BLaER1 treated with 17β-estradiol and CSF1 and Interleukin-3, amounts not matched to agents 10 nM and 100 nM (cell line): ENCODE measurements at regions not wholly inside any gene's neighbourhood (a gene's known extent, or its start where the extent isn't known, plus 50 kb on each side); places are given as distances from the start of the nearest gene placed in this dataset.

Source experiments
- H3K27ac ChIP-seq, 11 experiments: shearing (Covaris generic); formaldehyde crosslinking; 2 replicates each; pipeline ENCODE4 v1.8.1; 2022
- H3K27me3 ChIP-seq, 11 experiments: shearing (Covaris generic); formaldehyde crosslinking; 2 replicates each; pipeline ENCODE4 v1.8.1; 2022
- H3K36me3 ChIP-seq, 11 experiments: shearing (Covaris generic); formaldehyde crosslinking; 2 replicates each; pipeline ENCODE4 v1.8.1; 2022
- H3K4me1 ChIP-seq, 10 experiments: shearing (Covaris generic); formaldehyde crosslinking; 2 replicates each; pipeline ENCODE4 v1.8.1; 2022
- H3K4me2 ChIP-seq, 11 experiments: shearing (Covaris generic); formaldehyde crosslinking; 2 replicates each; pipeline ENCODE4 v1.8.1; 2022
- H3K4me3 ChIP-seq, 10 experiments: shearing (Covaris generic); formaldehyde crosslinking; 2 replicates each; pipeline ENCODE4 v1.8.1; 2022
- H3K9ac ChIP-seq, 11 experiments: shearing (Covaris generic); formaldehyde crosslinking; 2 replicates each; pipeline ENCODE4 v1.8.1; 2022
- H3K9me3 ChIP-seq, 11 experiments: shearing (Covaris generic); formaldehyde crosslinking; replicated peaks in 1 of 11; 2 replicates each; pipeline ENCODE4 v1.8.1; 2022
- H4K20me1 ChIP-seq, 11 experiments: shearing (Covaris generic); formaldehyde crosslinking; 2 replicates each; pipeline ENCODE4 v1.8.1; 2022
- Cebpa-rat ChIP-seq, 11 experiments: shearing (Covaris generic); IDR thresholded peaks; 2 replicates each; pipeline ENCODE4 v1.8.1; 2022

DNA sequence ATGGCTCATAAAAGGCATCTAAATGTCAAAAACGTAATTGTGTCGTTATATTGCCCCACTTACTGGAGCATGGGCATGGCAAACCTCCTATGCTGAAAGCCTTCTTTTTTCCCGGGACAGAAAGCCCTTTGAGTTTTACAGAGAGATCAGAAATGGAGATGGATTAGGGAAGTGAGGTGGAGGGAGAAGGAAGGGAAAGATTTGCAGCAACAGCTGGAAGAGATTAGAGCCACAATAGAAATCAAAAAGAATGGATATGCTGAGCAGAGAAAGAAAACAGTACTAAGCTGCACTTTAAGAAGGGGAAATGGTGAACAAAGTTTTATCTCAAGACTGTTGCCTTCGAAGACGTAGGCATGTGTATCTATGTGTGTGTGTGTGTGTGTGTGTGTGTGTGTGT, 97.2 kb upstream of the PCGF5 start:
- H3K4me1 ChIP-seq: no peaks in the 10 kb centered on the region
- no peaks in the 10 kb centered on the region for H3K27me3 ChIP-seq
- no peaks in the 10 kb centered on the region for H3K9me3 ChIP-seq
- no peak for TF ChIP-seq Cebpa-rat (IDR thresholded peaks at IDR 0.05)
- no peak overlapping the region for H3K4me3 ChIP-seq
- no peak overlapping the region for H3K27ac ChIP-seq
- H3K9ac ChIP-seq: no peak overlapping the region
- H4K20me1 ChIP-seq: no peaks in the 10 kb centered on the region
- no peak overlapping the region for H3K4me2 ChIP-seq
- H3K36me3 ChIP-seq: no peaks in the 10 kb centered on the region

DNA sequence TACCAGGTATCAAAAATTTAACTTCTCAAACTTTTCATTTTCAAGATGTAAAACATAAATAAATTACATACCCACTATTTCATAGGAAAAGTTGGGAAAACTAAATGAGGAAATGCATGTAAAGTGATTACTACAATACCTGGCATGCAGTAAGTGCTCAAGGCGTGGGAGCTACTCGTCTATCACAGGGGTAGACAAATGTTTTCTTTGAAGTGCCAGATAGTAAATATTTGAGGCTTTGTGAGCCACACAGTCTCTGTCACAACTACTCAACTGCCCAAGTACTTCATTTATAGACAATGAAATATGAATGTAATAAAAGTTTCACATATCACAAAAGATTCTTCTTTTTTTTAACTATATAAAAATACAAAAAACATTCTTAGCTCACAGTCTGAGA, 96.4 kb upstream of the PCGF5 start:
- no peak overlapping the region for H3K4me2 ChIP-seq
- no peak overlapping the region for H3K27ac ChIP-seq
- no peaks in the 10 kb centered on the region for H3K36me3 ChIP-seq
- TF ChIP-seq Cebpa-rat (IDR thresholded peaks at IDR 0.05): no peak
- no peaks in the 10 kb centered on the region for H4K20me1 ChIP-seq
- H3K9ac ChIP-seq: no peak overlapping the region
- no peaks in the 10 kb centered on the region for H3K4me1 ChIP-seq
- H3K9me3 ChIP-seq: no peaks in the 10 kb centered on the region
- no peak overlapping the region for H3K4me3 ChIP-seq
- no peaks in the 10 kb centered on the region for H3K27me3 ChIP-seq

DNA sequence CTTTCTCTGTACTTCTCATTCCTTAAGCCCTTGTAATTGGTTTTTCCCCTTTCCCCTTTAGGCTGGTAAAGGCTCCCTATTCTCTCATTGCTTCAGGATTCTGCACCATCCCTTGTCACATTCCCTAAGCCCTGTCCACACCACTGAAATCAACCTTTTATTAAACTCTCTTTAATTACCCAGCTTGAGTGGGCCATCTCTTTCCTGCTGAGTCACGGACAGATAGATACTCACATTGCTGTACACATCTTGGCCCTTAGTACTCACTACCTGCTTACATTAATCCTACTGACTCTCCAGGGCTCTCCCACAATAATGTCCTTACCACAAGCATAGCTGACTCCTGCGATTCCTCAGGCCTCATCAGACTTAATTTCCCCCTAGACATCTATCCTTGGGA, 94.0 kb upstream of the PCGF5 start:
- H3K9me3 ChIP-seq: no peaks in the 10 kb centered on the region
- H3K4me1 ChIP-seq: no peaks in the 10 kb centered on the region
- H4K20me1 ChIP-seq: no peaks in the 10 kb centered on the region
- no peak overlapping the region for H3K9ac ChIP-seq
- no peak overlapping the region for H3K4me3 ChIP-seq
- no peaks in the 10 kb centered on the region for H3K27me3 ChIP-seq
- no peak for TF ChIP-seq Cebpa-rat (IDR thresholded peaks at IDR 0.05)
- no peak overlapping the region for H3K4me2 ChIP-seq
- H3K27ac ChIP-seq: no peak overlapping the region
- no peaks in the 10 kb centered on the region for H3K36me3 ChIP-seq

DNA sequence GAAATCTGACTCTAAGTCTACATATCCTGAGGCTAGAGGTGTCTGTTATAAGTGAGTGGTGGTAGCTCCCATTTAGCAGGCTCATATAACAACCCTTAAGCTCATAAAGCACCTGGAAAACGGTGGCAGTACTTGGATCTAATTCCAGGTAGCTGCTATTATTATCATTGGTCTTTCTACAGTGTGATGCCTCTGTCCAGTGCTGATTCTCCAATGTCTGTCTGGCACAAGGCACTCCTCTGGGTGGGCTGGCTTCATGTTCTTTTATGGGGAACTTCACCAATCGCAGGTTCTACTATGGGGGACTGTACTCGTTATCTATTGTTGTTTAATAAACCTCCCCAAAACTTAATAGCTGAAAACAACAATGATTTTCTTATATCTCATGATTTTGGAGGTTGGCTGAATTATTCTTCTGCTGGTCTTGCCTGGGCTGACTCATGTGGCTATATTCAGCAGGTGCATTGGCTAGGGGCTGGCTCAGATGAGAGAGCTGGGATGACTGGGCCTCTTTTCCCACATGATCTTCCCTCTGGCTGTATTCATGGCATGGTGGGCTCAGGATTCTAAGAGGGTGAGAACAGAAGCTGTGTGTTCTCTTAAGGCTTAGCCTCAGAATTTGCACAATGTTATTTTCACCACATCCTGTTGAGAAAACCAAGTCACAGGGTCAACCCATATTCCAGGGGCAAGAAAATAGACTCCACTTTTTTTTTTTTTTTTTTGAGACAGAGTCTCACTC, 93.0 kb upstream of the PCGF5 start:
- no peak overlapping the region for H3K4me2 ChIP-seq
- H3K9me3 ChIP-seq: no peaks in the 10 kb centered on the region
- no peak overlapping the region for H3K27ac ChIP-seq
- no peaks in the 10 kb centered on the region for H3K27me3 ChIP-seq
- H3K9ac ChIP-seq: no peak overlapping the region
- TF ChIP-seq Cebpa-rat (IDR thresholded peaks at IDR 0.05): no peak
- no peak overlapping the region for H3K4me3 ChIP-seq
- no peaks in the 10 kb centered on the region for H3K36me3 ChIP-seq
- H3K4me1 ChIP-seq: no peaks in the 10 kb centered on the region
- no peaks in the 10 kb centered on the region for H4K20me1 ChIP-seq

DNA sequence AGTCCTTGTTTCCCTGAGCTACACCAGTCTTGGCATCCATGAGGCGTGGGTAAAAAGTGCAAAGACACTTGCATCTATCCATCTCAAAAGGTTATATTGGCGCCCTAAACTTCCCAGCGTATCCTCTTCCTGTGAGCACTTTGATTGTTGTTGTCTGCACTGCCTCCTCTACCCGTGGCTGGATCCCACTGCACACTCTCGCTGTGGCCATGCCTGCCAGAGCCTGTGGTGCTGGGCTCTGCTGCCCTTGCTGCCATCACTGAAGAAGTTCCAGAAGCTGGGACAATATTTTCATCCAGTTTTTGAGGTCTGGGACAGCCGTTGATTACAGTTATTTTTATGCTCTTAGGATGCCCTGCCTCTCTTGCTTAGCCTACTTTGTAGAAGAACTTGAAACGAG, 85.3 kb upstream of the PCGF5 start:
- Histone ChIP-seq H3K27ac (no peak overlapping the region), H3K4me1 (no peaks in the 10 kb centered on the region), H3K9ac (no peak overlapping the region), H4K20me1 (no peaks in the 10 kb centered on the region), H3K9me3 (no peaks in the 10 kb centered on the region), H3K36me3 (no peaks in the 10 kb centered on the region), H3K4me2 (no peak overlapping the region), H3K4me3 (no peak overlapping the region), H3K27me3 (no peaks in the 10 kb centered on the region)
- no peak for TF ChIP-seq Cebpa-rat (IDR thresholded peaks at IDR 0.05)

DNA sequence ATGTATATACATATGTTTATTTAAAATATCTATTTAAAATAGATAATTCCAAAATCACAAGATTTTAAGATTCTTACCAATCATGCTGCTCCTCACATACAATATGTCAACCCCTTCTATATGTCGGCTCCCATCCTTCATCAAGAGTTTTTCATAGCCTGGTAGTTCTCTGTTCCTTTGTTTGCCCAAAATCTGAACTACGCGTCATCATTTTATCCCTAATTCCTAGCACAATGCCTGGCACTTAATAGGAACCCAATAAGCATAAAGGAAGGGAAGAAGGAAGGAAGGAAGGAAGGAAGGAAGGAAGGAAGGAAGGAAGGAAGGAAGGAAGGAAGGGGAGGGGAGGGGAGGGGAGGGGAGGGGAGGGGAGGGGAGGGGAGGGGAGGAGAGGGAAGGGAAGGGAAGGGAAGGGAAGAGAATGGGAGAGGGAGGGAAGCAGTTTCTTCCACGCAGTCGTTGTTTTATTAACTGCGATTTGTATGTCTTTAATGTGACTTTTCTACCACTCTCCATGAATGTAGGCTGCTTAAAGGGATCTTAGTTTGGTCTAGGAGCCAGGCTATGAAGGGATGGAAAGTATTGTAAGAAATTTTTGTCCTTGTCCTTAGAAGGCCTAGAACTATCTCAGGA, 83.3 kb upstream of the PCGF5 start:
- Histone ChIP-seq H3K36me3 (no peaks in the 10 kb centered on the region), H3K4me1 (peaks cover 0 to 6% (median 0%) of the 10 kb centered on the region in 10 experiments; a peak in 2 of 20 replicates), H3K4me3 (no peak overlapping the region), H3K9ac (no peak overlapping the region), H4K20me1 (no peaks in the 10 kb centered on the region), H3K9me3 (no peaks in the 10 kb centered on the region), H3K27me3 (no peaks in the 10 kb centered on the region), H3K4me2 (no peak overlapping the region), H3K27ac (no peak overlapping the region)
- TF ChIP-seq Cebpa-rat (IDR thresholded peaks at IDR 0.05): no peak

DNA sequence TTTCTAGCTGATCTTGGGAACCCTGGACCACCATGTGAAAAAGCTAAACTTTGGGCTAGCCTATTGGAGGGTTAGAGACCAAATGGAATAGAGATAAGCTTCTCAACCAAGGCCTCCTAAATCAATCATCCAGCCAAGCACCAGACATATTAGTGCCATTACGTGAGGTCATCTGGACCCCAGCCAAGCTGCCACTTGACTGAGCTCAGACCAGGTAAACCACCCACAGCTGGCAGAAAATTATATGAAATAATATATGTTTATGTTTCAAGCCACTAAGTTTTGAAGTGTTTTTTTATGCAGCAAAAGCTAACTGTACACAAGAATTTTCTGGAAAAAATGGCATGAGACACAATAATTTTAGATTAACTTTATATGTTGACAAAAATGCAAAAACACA, 82.6 kb upstream of the PCGF5 start:
- no peak overlapping the region for H3K9ac ChIP-seq

DNA sequence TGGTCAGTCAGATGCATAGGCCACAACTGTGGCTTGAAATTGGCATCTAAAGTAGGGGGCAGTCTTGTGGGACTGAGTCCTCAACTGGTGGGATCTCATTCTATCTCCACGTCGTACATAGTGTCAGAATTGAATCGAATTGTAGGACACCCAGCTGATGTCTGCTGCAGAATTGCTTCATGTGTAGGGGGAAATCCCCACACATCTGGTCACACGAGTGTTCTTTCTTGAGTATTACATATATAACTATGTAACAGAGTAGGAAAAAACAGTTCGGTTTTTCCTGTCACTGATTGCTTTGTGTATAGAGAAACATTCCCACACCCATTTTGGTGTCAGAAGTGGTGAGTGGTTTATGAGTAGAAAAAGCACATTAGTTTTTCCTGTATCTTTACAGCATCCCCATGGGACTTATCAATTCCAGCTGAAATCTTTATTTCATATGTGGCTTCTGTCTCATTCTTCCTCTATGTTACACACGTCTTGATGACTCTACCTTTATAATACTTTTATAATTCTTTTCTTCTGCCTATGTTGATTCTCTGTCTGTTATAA, 79.4 kb upstream of the PCGF5 start:
- Histone ChIP-seq H4K20me1 (no peaks in the 10 kb centered on the region), H3K9ac (no peak overlapping the region)
- TF ChIP-seq Cebpa-rat (IDR thresholded peaks at IDR 0.05): no peak

More for the DNA sequence above, 82.6 kb upstream of the PCGF5 start:
- TF ChIP-seq Cebpa-rat (IDR thresholded peaks at IDR 0.05): no peak
- H3K36me3 ChIP-seq: no peaks in the 10 kb centered on the region
- no peak overlapping the region for H3K27ac ChIP-seq
- H3K9me3 ChIP-seq: no peaks in the 10 kb centered on the region
- H3K4me3 ChIP-seq: no peak overlapping the region
- no peak overlapping the region for H3K4me2 ChIP-seq
- peaks cover 0 to 6% (median 0%) of the 10 kb centered on the region in 10 experiments; a peak in 2 of 20 replicates for H3K4me1 ChIP-seq
- no peaks in the 10 kb centered on the region for H3K27me3 ChIP-seq
- no peaks in the 10 kb centered on the region for H4K20me1 ChIP-seq

DNA sequence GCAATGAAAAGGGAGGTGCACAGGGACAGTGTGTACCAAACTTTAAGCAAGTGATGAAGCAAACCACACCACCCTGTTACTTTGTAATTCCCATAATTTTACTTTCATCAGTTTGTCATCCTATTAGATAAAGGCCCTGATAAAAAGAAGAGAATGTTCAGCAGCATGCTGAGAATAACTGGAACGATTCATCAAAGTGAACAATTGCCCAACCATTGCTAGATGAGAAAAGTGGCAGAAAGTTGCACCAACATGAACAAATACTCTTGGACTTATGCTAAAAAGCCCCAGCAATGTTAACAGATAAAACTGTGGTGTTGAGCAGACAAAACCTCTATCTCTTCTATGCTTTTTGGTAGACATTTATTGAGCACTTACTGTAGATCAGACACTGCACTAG, 75.5 kb upstream of the PCGF5 start:
- H3K4me3 ChIP-seq: no peak overlapping the region
- no peaks in the 10 kb centered on the region for H3K9me3 ChIP-seq
- no peaks in the 10 kb centered on the region for H3K36me3 ChIP-seq
- no peaks in the 10 kb centered on the region for H4K20me1 ChIP-seq
- H3K27me3 ChIP-seq: no peaks in the 10 kb centered on the region
- peaks cover 0 to 6% (median 0%) of the 10 kb centered on the region in 10 experiments; a peak in 2 of 20 replicates for H3K4me1 ChIP-seq
- no peak overlapping the region for H3K9ac ChIP-seq
- H3K4me2 ChIP-seq: no peak overlapping the region
- no peak overlapping the region for H3K27ac ChIP-seq
- no peak for TF ChIP-seq Cebpa-rat (IDR thresholded peaks at IDR 0.05)

More for the DNA sequence above, 79.4 kb upstream of the PCGF5 start:
- H3K9me3 ChIP-seq: no peaks in the 10 kb centered on the region
- H3K36me3 ChIP-seq: no peaks in the 10 kb centered on the region
- no peak overlapping the region for H3K27ac ChIP-seq
- H3K27me3 ChIP-seq: no peaks in the 10 kb centered on the region
- 0 out of 22 replicates have a peak overlapping the region, but pooled peaks of 1 of the 11 experiments have one; percentile 18 for H3K4me2 ChIP-seq
- no peak overlapping the region for H3K4me3 ChIP-seq
- peaks cover 0 to 6% (median 0%) of the 10 kb centered on the region in 10 experiments; a peak in 2 of 20 replicates for H3K4me1 ChIP-seq
